ENCODE measurements at regions not wholly inside any gene's neighbourhood (a gene's known extent, or its start where the extent isn't known, plus 50 kb on each side); places are given as distances from the start of the nearest gene placed in this dataset.

GRCh38 chr6:156406688-156407087 lies 370.5 kb upstream of the ARID1B start:
- 87 to 93% methylated on average over 2 of the region's 2 CpGs for WGBS, 2 donors
- no peaks in the 10 kb centered on the region for H3K4me1 ChIP-seq
- H3K27ac ChIP-seq = no peak overlapping the region
- no peak for TF ChIP-seq POLR2AphosphoS5 (IDR thresholded peaks at IDR 0.05)
- no peak for TF ChIP-seq POLR2A (IDR thresholded peaks at IDR 0.05)
- no peak for TF ChIP-seq EP300 (IDR thresholded peaks at IDR 0.05)
- TF ChIP-seq CTCF (IDR thresholded peaks at IDR 0.05) = no peak
- H3K27me3 ChIP-seq = no peaks in the 10 kb centered on the region
- no peak overlapping the region for H3K4me3 ChIP-seq
- DNase-seq = no peak
- no peaks in the 10 kb centered on the region for H3K9me3 ChIP-seq
- intact Hi-C loops (cut with DNase I) = no loop called here
- H3K36me3 ChIP-seq = no peaks in the 10 kb centered on the region

- Histone ChIP-seq H3K36me3 (no peaks in the 10 kb centered on the region), H3K27me3 (no peaks in the 10 kb centered on the region), H3K4me3 (no peak overlapping the region), H3K27ac (no peak overlapping the region), H3K4me1 (no peaks in the 10 kb centered on the region), H3K9me3 (no peaks in the 10 kb centered on the region)
- intact Hi-C loops (cut with DNase I) = no loop called here
- TF ChIP-seq CTCF (IDR thresholded peaks at IDR 0.05) (no peak), EP300 (IDR thresholded peaks at IDR 0.05) (no peak), POLR2A (IDR thresholded peaks at IDR 0.05) (no peak), POLR2AphosphoS5 (IDR thresholded peaks at IDR 0.05) (no peak)
- WGBS, 2 donors = 85 to 96% methylated on average over 3 of the region's 3 CpGs
- no peak for DNase-seq
These were observed 371.1 kb upstream of the ARID1B start for GRCh38 chr6:156406099-156406498.

GRCh38 chr6:156402628-156403027 lies 374.6 kb upstream of the ARID1B start:
- H3K36me3 ChIP-seq = no peaks in the 10 kb centered on the region
- TF ChIP-seq EP300 (IDR thresholded peaks at IDR 0.05) (no peak), POLR2AphosphoS5 (IDR thresholded peaks at IDR 0.05) (no peak), POLR2A (IDR thresholded peaks at IDR 0.05) (no peak), CTCF (IDR thresholded peaks at IDR 0.05) (no peak)
- H3K27me3 ChIP-seq = peaks cover 0 to 6% (median 0%) of the 10 kb centered on the region in 3 donors
- H3K9me3 ChIP-seq = no peaks in the 10 kb centered on the region
- H3K4me3 ChIP-seq = no peak overlapping the region
- no peaks in the 10 kb centered on the region for H3K4me1 ChIP-seq
- no peak for DNase-seq
- intact Hi-C loops (cut with DNase I) = no loop called here
- no peak overlapping the region for H3K27ac ChIP-seq

GRCh38 chr6:156402227-156402626 lies 375.0 kb upstream of the ARID1B start:
- H3K4me3 ChIP-seq = no peak overlapping the region
- H3K9me3 ChIP-seq = no peaks in the 10 kb centered on the region
- intact Hi-C loops (cut with DNase I) = no loop called here

More at GRCh38 chr6:156402227-156402626, 375.0 kb upstream of the ARID1B start:
- no peak for DNase-seq
- no peaks in the 10 kb centered on the region for H3K4me1 ChIP-seq
- H3K36me3 ChIP-seq = no peaks in the 10 kb centered on the region
- H3K27me3 ChIP-seq = peaks cover 0 to 6% (median 0%) of the 10 kb centered on the region in 3 donors
- H3K27ac ChIP-seq = no peak overlapping the region
- TF ChIP-seq CTCF (IDR thresholded peaks at IDR 0.05) (no peak), EP300 (IDR thresholded peaks at IDR 0.05) (no peak), POLR2AphosphoS5 (IDR thresholded peaks at IDR 0.05) (no peak), POLR2A (IDR thresholded peaks at IDR 0.05) (no peak)
- WGBS, 2 donors = 90 to 98% methylated on average over 1 of the region's 1 CpG

Measured in sigmoid colon (tissue), 6 donors.